GM20000 (cell line): ENCODE measurements at regions not wholly inside any gene's neighbourhood (a gene's known extent, or its start where the extent isn't known, plus 50 kb on each side); places are given as distances from the start of the nearest gene placed in this dataset.

Source experiments
- DNase-seq: peaks from one replicate; pipeline ENCODE4 v3.0.0; 2012; ENCODE audit warnings: low spot score
- TF ChIP-seq, protein P1 (sequence below): IDR thresholded peaks from 2 replicates; pipeline ENCODE4 v1.5.1; 2012; ENCODE audit warnings: mild to moderate bottlenecking, control low read depth; ENCODE audit errors: extremely low read depth, missing control alignments

DNA sequence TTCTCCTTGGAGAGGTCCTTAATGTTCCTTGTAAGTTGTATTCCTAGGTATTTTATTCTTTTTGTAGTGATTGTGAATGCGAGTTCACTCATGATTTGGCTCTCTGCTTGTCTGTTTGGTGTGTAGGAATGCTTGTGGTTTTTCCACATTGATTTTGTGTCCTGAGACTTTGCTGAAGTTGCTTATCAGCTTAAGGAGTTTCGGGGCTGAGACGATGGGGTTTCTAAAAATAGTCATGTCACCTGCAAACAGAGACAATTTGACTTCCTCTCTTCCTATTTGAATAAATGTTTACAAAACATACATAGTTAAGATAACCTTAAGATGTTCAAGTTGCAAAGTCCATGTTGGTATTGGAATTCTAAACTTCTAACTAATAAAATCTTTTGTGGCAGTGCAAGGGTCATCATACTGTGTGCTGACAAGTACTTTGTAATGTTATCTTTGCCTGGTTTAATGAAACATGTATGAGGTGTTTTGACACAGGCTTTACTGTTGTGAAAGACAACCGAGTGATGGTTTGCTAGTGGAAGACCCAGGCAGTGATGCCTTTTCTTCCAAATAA, 286.2 kb downstream of the MRPS30 start:
- no peak for DNase-seq

DNA sequence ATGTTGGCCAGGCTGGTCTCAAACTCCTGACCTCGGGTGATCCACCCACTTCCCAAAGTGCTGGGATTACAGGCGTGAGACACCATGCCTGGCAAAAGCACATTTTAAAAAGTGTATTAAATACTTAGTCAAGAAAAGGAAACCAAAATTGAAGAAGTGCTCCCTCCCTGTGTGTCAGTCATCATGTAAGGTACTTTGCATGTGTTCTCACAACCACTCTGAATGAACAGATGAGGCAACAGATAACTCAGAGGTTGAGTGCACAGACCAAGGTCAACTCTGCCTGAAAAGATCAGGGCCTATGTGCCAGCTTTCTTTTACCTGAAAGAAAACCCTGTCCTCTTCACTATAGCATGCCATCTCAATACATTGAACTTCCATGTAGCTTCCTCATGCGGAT, 289.7 kb downstream of the MRPS30 start:
- peak; percentile 6 for DNase-seq
- TF ChIP-seq, protein P1, sequence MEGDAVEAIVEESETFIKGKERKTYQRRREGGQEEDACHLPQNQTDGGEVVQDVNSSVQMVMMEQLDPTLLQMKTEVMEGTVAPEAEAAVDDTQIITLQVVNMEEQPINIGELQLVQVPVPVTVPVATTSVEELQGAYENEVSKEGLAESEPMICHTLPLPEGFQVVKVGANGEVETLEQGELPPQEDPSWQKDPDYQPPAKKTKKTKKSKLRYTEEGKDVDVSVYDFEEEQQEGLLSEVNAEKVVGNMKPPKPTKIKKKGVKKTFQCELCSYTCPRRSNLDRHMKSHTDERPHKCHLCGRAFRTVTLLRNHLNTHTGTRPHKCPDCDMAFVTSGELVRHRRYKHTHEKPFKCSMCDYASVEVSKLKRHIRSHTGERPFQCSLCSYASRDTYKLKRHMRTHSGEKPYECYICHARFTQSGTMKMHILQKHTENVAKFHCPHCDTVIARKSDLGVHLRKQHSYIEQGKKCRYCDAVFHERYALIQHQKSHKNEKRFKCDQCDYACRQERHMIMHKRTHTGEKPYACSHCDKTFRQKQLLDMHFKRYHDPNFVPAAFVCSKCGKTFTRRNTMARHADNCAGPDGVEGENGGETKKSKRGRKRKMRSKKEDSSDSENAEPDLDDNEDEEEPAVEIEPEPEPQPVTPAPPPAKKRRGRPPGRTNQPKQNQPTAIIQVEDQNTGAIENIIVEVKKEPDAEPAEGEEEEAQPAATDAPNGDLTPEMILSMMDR: no peak

More for the DNA sequence above, 286.2 kb downstream of the MRPS30 start:
- TF ChIP-seq, protein P1: no peak

DNA sequence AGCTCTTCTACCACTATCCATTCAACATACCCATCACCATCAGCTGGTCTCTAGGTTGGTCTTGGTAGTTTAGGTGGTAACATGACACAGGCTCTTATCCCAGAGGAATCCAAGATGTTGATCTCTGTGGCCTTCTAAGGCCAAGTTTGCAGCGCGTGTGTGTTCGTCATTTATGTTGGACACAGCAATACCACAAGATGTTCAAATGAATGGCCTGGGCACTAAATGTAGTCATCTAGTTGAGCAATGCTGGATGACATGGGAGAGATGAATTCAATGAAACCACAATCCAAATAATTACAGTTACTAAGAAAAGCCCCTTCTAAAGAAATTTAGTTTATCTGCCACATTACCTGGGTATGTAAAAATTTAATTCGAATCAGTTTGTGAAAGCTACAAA, 292.4 kb downstream of the MRPS30 start:
- TF ChIP-seq, protein P1: no peak
- DNase-seq: no peak

DNA sequence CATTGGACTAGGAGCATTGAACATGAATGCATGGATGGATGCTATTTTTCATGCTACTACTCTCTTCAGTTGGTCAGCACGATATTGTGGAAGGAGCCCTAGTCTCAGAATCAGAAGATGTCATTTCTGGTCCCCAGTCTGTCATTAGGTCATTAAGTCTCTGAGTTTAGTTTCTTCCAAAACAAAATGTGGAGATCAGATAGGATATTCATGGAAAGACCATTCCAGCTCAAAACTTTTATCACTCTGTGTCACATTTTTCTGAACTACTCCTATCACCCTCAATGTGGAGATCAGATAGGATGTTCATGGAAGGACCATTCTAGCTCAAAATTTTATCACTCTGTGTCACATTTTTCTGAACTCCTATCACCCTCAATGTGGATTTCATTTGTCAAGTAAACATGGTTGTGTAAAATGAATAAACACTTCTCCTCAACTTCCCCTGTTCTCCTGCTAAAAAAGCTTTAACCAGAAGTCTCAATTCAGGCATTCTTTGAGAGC, 296.8 kb downstream of the MRPS30 start:
- TF ChIP-seq, protein P1: no peak
- DNase-seq: no peak

DNA sequence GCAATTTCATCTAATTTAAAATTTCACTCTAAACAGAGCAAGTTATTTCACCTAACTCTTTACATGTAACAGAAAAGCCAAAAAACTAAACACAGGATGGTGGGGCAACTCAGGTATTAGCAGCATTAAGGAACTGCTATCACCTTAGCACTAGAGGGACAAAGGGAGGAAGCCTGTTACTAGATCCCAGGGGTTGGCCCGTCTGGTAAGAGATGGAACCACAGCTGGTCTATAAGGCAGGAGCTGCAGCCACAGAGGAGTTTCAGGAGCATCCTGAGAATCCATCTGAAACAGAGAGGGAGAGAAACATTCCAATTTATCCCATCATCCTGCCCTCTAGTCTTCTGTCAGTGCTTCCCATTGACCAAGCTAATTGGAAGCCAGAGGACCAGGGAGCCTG, 300.3 kb downstream of the MRPS30 start:
- no peak for DNase-seq
- TF ChIP-seq, protein P1: no peak

DNA sequence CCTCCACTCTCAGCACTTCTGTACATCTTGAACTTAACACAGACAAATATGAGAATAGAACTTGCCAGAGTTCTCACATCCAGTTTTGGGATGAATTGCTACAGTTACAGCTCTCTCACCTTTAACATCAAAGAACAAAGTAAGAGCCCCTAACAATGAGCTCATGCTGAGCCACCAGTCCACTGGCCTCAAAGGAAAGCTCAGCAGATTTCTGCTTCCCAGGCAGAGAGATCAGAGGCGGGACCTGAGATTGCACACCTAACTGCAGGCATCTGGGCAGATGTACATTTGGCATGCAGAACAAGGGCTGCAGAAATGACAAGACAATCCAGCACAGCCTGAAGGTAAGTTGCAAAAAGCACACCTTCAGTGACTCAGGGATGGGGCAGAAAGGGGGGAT, 300.9 kb downstream of the MRPS30 start:
- no peak for DNase-seq
- TF ChIP-seq, protein P1: no peak

DNA sequence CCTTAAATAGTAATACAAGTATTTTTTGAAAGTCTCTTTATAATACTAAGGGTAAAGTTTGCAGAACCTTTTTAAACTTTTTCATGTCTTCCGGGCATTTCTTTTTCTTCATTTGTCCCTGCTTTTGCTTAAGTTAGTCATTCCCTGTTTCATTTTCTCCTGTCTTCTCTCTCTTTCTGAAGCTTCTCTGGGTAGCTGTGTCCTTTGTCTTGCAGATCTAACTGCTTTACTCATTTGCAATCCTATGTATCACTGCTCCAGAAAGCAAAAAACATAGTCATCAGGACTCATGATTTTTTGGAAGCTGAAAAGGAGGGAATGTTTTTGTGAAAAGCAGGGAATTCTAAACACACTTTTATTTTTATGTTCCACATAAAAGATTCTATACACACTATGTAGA, 301.7 kb downstream of the MRPS30 start:
- TF ChIP-seq, protein P1: no peak
- no peak for DNase-seq
